ENCODE measurements at regions not wholly inside any gene's neighbourhood (a gene's known extent, or its start where the extent isn't known, plus 50 kb on each side); places are given as distances from the start of the nearest gene placed in this dataset.

DNA sequence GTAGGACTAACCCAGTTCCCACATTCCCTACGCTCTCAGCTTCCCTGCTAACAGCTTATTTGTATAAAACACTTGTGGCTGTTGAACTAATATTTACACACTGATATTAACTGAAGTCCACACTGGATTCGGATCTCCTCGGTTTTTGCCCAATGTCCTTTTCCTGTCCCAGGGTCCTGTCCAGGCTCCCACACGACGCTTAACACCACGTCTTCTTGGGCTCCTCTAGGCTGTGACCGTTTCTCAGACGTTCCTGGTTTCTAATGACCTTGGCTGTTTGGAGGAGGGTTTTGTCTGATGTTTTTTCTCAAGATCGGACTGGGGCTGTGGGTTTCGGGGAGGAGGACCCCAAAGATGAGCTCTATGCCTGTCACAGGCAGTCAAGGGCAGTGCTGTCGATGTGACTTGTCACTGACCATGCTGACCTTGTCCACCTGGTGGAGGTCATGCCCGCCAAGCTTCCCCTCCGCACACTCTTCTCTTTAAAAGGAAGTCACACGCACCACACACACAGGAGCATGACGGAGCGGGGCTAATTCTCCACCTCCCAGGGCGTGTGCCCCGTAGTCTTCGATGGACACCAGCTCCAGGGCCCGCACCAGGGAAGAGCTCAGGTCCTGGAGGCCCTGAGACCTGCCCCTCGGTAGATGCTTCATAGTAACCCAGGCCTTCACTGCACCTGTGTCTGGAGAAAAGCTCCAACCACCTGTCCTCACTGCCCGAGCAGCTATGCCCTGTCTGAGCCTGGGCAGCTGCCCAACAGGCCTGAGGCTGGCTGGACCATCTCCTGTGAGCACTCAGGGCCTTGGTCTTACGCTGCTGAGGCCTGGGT is 72.0 kb downstream of the TTLL2 start:
- WGBS, 2 donors: 80 to 86% methylated on average over 23 of the region's 23 CpGs
- TF ChIP-seq POLR2A (IDR thresholded peaks at IDR 0.05): no peak
- TF ChIP-seq, protein P1, sequence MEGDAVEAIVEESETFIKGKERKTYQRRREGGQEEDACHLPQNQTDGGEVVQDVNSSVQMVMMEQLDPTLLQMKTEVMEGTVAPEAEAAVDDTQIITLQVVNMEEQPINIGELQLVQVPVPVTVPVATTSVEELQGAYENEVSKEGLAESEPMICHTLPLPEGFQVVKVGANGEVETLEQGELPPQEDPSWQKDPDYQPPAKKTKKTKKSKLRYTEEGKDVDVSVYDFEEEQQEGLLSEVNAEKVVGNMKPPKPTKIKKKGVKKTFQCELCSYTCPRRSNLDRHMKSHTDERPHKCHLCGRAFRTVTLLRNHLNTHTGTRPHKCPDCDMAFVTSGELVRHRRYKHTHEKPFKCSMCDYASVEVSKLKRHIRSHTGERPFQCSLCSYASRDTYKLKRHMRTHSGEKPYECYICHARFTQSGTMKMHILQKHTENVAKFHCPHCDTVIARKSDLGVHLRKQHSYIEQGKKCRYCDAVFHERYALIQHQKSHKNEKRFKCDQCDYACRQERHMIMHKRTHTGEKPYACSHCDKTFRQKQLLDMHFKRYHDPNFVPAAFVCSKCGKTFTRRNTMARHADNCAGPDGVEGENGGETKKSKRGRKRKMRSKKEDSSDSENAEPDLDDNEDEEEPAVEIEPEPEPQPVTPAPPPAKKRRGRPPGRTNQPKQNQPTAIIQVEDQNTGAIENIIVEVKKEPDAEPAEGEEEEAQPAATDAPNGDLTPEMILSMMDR (IDR thresholded peaks at IDR 0.05): no peak
- intact Hi-C loops (cut with DNase I; ENCODE audit: low total_unique reads): no loop called here
- DNase-seq (ENCODE audit: low spot score in 2 of 2): peak in 1 of 2 donors; percentile 70
- H3K4me3 ChIP-seq (ENCODE audit: low read depth, poor library complexity, severe bottlenecking): no peak overlapping the region

DNA sequence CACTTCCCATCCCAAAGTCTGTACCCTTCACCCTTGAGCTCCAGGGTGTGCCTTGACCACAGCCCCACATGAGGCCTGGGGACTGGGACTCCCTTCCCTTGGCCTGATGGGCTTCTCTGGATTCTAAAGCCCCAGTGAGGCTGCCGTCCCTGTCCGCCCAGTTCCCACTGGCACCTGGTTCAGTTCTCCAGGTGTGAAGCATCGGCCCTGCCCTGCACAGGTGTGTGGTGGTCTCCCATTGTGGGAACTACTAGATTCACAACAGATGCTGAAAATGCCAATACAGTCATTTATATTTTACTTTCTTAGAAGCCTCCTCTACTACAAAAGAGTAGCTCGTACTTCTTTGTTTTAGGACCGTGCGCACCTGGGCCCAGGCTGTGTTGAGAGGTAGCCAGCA is 72.8 kb downstream of the TTLL2 start:
- no peak for DNase-seq (ENCODE audit: low spot score in 2 of 2)
- no peak overlapping the region for H3K4me3 ChIP-seq (ENCODE audit: low read depth, poor library complexity, severe bottlenecking)
- TF ChIP-seq, protein P1 (IDR thresholded peaks at IDR 0.05): no peak
- TF ChIP-seq POLR2A (IDR thresholded peaks at IDR 0.05): no peak
- intact Hi-C loops (cut with DNase I; ENCODE audit: low total_unique reads): no loop called here
- WGBS, 2 donors: 83 to 84% methylated on average over 6 of the region's 6 CpGs

DNA sequence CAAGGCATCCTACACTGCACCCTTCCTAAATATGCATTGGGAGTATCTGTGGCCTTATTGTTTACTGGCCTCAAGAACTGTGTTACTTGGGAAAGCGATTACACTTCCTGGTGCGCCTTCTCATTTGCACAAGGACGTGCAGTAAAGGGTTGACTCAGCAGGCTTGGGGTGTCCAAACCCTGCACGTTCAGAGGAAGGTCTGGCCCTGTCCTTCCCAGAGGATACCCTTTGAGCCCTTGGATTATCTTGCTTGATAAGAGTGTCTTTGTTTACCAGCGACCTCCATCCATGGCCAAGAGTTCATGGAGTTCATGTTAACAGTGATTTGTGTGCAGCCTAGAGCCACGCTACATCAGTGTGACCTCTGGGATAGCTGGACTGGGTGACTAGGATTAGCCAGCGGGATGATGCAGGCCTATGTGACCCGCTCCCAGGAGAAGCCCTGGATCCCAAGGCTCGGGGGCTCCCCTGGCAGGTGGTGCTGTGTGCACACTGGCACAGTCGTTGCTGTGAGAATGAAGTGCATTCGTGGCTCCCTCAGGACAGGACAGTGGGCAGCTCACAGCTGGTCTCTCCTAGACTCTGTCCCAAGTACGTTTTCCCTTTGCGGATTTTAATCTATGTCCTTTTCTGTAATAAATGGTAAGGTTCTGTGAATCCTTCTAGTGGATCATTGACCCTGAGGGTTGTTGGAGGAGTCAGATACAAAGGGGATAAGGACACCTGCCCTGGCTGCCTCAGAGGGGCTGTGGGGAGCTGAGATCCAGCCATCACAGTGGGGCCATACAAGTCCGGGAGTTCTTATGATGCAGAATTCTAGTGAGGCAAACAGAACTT is 73.5 kb downstream of the TTLL2 start:
- peak in 1 of 2 donors; percentile 39 for DNase-seq (ENCODE audit: low spot score in 2 of 2)
- WGBS, 2 donors: 84 to 85% methylated on average over 14 of the region's 14 CpGs
- intact Hi-C loops (cut with DNase I; ENCODE audit: low total_unique reads): no loop called here
- no peak overlapping the region for H3K4me3 ChIP-seq (ENCODE audit: low read depth, poor library complexity, severe bottlenecking)
- TF ChIP-seq, protein P1 (IDR thresholded peaks at IDR 0.05): peak in 1 of 3 donors; percentile 32
- no peak for TF ChIP-seq POLR2A (IDR thresholded peaks at IDR 0.05)

- intact Hi-C loops (cut with DNase I; ENCODE audit: low total_unique reads): no loop called here
- WGBS, 2 donors: 85 to 88% methylated on average over 6 of the region's 6 CpGs
- TF ChIP-seq, protein P1 (IDR thresholded peaks at IDR 0.05): no peak
- no peak for TF ChIP-seq POLR2A (IDR thresholded peaks at IDR 0.05)
- no peak overlapping the region for H3K4me3 ChIP-seq (ENCODE audit: low read depth, poor library complexity, severe bottlenecking)
- peak in 1 of 2 donors; percentile 72 for DNase-seq (ENCODE audit: low spot score in 2 of 2)
Measured at GRCh38 chr6:167399051-167399387, 74.1 kb downstream of the TTLL2 start.

DNA sequence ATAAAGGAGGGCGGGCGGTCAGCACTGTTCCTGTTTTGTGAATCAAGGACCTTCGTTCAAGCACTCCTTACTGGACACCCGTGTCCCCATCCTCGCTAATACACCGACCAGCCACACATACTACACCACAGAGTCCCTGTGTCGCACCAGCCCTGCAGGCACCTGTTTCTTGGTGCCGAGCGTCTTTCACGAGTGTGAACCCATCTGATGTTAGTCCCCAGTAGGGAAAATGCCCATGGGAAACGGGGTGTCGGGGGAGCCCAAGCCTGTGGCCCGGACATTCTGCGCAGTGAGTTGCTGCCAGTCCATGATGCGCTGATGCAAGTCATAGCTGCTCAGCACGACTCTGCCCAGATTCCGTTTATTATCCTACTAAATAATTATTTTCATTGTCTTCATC is 74.7 kb downstream of the TTLL2 start:
- intact Hi-C loops (cut with DNase I; ENCODE audit: low total_unique reads): no loop called here
- no peak overlapping the region for H3K4me3 ChIP-seq (ENCODE audit: low read depth, poor library complexity, severe bottlenecking)
- WGBS, 2 donors: 92 to 96% methylated on average over 17 of the region's 17 CpGs
- TF ChIP-seq, protein P1 (IDR thresholded peaks at IDR 0.05): no peak
- no peak for TF ChIP-seq POLR2A (IDR thresholded peaks at IDR 0.05)
- DNase-seq (ENCODE audit: low spot score in 2 of 2): peak in 1 of 2 donors; percentile 63

Measured in lower leg skin (tissue), 4 donors.